ENCODE measurements at regions not wholly inside any gene's neighbourhood (a gene's known extent, or its start where the extent isn't known, plus 50 kb on each side); places are given as distances from the start of the nearest gene placed in this dataset.

DNA sequence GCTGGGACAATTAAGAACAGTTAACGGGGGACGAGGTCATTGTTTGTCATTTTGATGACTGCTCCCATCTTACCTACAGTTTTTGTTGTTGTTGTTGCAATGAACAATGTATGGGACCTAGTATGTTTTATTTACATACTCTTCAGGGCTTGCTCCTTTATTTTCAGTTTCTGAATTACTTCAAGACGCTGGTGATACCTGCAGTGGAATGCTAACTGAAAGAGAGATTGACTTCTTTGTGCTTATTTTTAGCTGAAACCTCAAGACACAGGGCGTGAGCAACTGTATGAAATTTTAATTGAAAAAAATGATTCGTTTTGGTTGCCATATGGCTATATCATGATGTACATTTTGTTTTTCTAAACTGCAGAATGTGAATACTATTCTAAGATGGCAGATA, 297.9 kb downstream of the EDEM1 start:
- no peak overlapping the region for H3K27ac ChIP-seq
- 89 to 91% methylated on average over 5 of the region's 5 CpGs for WGBS, 2 donors
- no peaks in the 10 kb centered on the region for H3K9me3 ChIP-seq
- no peak for TF ChIP-seq POLR2A (IDR thresholded peaks at IDR 0.05)
- TF ChIP-seq, protein P1, sequence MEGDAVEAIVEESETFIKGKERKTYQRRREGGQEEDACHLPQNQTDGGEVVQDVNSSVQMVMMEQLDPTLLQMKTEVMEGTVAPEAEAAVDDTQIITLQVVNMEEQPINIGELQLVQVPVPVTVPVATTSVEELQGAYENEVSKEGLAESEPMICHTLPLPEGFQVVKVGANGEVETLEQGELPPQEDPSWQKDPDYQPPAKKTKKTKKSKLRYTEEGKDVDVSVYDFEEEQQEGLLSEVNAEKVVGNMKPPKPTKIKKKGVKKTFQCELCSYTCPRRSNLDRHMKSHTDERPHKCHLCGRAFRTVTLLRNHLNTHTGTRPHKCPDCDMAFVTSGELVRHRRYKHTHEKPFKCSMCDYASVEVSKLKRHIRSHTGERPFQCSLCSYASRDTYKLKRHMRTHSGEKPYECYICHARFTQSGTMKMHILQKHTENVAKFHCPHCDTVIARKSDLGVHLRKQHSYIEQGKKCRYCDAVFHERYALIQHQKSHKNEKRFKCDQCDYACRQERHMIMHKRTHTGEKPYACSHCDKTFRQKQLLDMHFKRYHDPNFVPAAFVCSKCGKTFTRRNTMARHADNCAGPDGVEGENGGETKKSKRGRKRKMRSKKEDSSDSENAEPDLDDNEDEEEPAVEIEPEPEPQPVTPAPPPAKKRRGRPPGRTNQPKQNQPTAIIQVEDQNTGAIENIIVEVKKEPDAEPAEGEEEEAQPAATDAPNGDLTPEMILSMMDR (IDR thresholded peaks at IDR 0.05) = no peak
- no peaks in the 10 kb centered on the region for H3K27me3 ChIP-seq
- H3K4me3 ChIP-seq = no peak overlapping the region
- no peak for DNase-seq
- H3K36me3 ChIP-seq (ENCODE audit: low read depth, missing control alignments) = no peaks in the 10 kb centered on the region
- intact Hi-C loops (cut with DNase I; ENCODE audit: low total_unique reads) = no loop called here
- H3K4me1 ChIP-seq = no peaks in the 10 kb centered on the region

DNA sequence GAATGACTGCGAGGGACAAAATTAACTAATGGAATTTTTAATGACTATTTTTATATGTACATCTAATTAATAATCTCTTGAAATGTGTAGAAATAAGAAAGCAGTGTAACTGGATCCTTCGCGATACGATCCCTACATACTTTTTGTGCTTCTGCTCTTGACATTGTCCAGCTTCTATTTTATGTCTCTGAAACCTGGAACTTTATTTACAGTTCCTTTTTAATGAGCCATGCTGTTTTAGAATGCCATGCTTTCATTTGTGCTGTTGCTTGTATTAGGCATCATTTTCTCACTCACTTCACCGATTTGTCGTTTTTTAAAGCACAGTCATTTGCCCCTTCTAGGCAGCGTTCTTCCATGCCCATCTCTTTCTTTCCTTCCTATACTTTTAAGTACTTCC, 301.3 kb downstream of the EDEM1 start:
- Histone ChIP-seq H3K4me3 (no peak overlapping the region), H3K27me3 (no peaks in the 10 kb centered on the region), H3K4me1 (no peaks in the 10 kb centered on the region), H3K36me3 (ENCODE audit: low read depth, missing control alignments) (no peaks in the 10 kb centered on the region), H3K9me3 (no peaks in the 10 kb centered on the region), H3K27ac (no peak overlapping the region)
- 92 to 93% methylated on average over 7 of the region's 7 CpGs for WGBS, 2 donors
- TF ChIP-seq, protein P1 (IDR thresholded peaks at IDR 0.05) = no peak
- TF ChIP-seq POLR2A (IDR thresholded peaks at IDR 0.05) = no peak
- intact Hi-C loops (cut with DNase I; ENCODE audit: low total_unique reads) = no loop called here
- DNase-seq = no peak

DNA sequence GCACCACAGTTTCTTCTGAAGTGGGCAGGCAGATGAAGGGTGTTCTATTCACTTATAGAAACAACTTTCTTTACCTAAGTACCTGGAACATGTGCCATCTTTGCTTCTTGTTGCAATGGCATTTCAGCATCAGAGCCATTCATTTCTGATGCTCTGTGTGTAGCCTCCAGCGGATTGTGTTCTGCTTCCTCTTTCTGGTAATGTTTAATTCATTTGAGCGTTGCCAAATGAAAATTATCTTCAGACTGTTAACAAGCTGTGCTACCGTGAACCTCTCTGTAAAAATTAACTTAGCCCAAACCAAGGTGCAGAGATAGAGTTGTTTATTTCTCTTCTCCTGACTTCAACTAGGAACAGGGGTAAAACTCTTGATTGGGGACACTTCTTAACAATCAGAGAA, 302.0 kb downstream of the EDEM1 start:
- no peak for TF ChIP-seq POLR2A (IDR thresholded peaks at IDR 0.05)
- TF ChIP-seq, protein P1 (IDR thresholded peaks at IDR 0.05) = no peak
- intact Hi-C loops (cut with DNase I; ENCODE audit: low total_unique reads) = no loop called here
- no peaks in the 10 kb centered on the region for H3K4me1 ChIP-seq
- no peaks in the 10 kb centered on the region for H3K27me3 ChIP-seq
- no peak overlapping the region for H3K27ac ChIP-seq
- no peaks in the 10 kb centered on the region for H3K36me3 ChIP-seq (ENCODE audit: low read depth, missing control alignments)
- DNase-seq = no peak
- H3K9me3 ChIP-seq = no peaks in the 10 kb centered on the region
- 58 to 67% methylated on average over 3 of the region's 3 CpGs for WGBS, 2 donors
- H3K4me3 ChIP-seq = no peak overlapping the region

DNA sequence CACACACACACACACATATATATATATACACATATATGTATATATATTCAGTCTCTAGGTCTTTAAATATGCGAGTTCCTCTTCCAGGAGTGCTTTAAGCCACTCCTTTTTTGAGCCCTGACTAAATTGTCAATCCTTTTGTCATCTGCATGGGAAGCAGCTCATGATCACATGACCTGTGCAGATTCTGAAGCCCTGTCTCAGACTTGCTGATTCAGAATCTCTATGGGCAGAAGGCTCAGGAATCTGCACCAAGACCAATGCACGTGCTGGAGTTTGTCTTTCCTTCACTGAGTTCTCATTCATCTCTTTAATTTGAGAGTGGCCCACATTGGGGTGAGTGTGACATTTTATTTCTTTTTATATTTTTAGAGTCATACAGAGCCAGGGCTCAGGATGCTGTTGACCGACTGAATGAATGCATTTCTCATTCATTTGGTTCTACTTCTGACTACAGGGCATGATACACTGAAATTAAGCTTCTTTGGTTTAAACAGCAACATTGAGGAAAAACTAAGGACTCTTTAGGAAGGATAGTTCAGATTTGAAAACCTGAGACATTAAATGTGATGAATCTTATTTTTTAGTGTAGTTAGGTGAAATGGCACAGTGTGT, 307.5 kb downstream of the EDEM1 start:
- H3K27me3 ChIP-seq = no peaks in the 10 kb centered on the region
- H3K4me3 ChIP-seq = no peak overlapping the region
- H3K4me1 ChIP-seq = no peaks in the 10 kb centered on the region
- no peaks in the 10 kb centered on the region for H3K9me3 ChIP-seq
- H3K27ac ChIP-seq = no peak overlapping the region
- no peak for TF ChIP-seq POLR2A (IDR thresholded peaks at IDR 0.05)
- TF ChIP-seq, protein P1 (IDR thresholded peaks at IDR 0.05) = no peak
- no peaks in the 10 kb centered on the region for H3K36me3 ChIP-seq (ENCODE audit: low read depth, missing control alignments)
- WGBS, 2 donors = 90 to 91% methylated on average over 3 of the region's 3 CpGs
- DNase-seq = no peak
- intact Hi-C loops (cut with DNase I; ENCODE audit: low total_unique reads) = no loop called here

DNA sequence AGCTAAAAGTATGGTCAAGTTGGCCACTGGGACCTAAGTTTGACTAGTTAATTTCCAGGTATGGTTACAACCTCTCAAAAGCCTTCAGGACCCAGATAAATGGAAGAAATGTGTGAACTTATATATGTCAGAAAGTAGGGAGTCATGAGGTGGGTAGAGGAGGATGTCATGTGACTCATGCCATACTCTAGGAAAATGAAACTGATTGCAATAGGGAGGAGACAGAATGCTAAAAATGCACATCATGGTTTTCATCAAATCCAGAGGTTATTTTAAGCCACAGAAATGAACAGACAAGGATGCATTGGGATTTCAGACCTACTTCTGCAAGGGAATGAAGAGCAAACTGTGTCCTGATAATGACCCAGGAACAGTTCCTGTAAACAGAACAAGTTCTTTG, 310.0 kb downstream of the EDEM1 start:
- no peak for DNase-seq
- Histone ChIP-seq H3K36me3 (ENCODE audit: low read depth, missing control alignments) (no peaks in the 10 kb centered on the region), H3K9me3 (no peaks in the 10 kb centered on the region), H3K4me3 (no peak overlapping the region), H3K27ac (no peak overlapping the region), H3K27me3 (no peaks in the 10 kb centered on the region), H3K4me1 (no peaks in the 10 kb centered on the region)
- intact Hi-C loops (cut with DNase I; ENCODE audit: low total_unique reads) = no loop called here
- TF ChIP-seq, protein P1 (IDR thresholded peaks at IDR 0.05) = no peak
- TF ChIP-seq POLR2A (IDR thresholded peaks at IDR 0.05) = no peak

All from testis (tissue), 2 donors.